ENCODE measurements at regions not wholly inside any gene's neighbourhood (a gene's known extent, or its start where the extent isn't known, plus 50 kb on each side); places are given as distances from the start of the nearest gene placed in this dataset.

DNA sequence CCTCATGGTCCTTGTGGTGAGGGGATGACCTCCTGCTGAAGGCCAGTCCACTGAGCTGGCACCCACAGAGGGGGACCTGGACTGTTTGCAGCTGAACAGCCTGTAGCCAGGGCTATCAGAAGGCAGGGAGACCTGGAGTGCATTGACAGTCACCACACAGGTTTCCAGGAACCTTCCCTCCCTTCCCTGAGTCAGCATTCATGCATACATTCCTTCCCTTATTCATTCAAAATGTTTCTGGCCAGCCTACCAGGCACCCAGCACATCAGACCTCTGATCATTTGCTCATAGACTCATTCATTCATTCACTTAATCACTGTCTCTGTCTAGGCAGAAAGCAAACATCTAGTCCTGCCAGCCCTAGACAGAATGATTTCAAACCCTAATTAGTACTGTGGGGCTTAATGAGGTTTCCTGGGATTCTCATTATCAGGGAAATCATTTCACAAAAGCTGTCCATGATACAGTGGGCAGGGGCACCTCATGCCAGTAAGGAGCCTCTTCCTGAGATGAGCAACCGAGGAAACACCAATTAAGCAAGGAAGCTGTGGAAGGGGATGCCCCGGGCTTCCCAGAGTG is 110.1 kb upstream of the PPP1R26 start:
- TF ChIP-seq, protein P1, sequence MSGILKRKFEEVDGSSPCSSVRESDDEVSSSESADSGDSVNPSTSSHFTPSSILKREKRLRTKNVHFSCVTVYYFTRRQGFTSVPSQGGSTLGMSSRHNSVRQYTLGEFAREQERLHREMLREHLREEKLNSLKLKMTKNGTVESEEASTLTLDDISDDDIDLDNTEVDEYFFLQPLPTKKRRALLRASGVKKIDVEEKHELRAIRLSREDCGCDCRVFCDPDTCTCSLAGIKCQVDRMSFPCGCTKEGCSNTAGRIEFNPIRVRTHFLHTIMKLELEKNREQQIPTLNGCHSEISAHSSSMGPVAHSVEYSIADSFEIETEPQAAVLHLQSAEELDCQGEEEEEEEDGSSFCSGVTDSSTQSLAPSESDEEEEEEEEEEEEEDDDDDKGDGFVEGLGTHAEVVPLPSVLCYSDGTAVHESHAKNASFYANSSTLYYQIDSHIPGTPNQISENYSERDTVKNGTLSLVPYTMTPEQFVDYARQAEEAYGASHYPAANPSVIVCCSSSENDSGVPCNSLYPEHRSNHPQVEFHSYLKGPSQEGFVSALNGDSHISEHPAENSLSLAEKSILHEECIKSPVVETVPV (CRISPR knock-in tag; IDR thresholded peaks at IDR 0.05), result no peak
- TF ChIP-seq ZFP3 (CRISPR knock-in tag; IDR thresholded peaks at IDR 0.05), result no peak
- TF ChIP-seq CREB5 (CRISPR knock-in tag; IDR thresholded peaks at IDR 0.05; ENCODE audit: low read depth), result no peak
- TF ChIP-seq PATZ1 (CRISPR knock-in tag; IDR thresholded peaks at IDR 0.05; ENCODE audit: borderline replicate concordance), result no peak
- TF ChIP-seq SNAI2 (CRISPR knock-in tag; IDR thresholded peaks at IDR 0.05), result no peak
- no peak for TF ChIP-seq GLIS3 (CRISPR knock-in tag; IDR thresholded peaks at IDR 0.05)
- no peak for TF ChIP-seq ZFP30 (CRISPR knock-in tag; IDR thresholded peaks at IDR 0.05)
- TF ChIP-seq ZNF8 (CRISPR knock-in tag; IDR thresholded peaks at IDR 0.05), result no peak
- TF ChIP-seq ARNTL (CRISPR knock-in tag; IDR thresholded peaks at IDR 0.05; ENCODE audit: borderline replicate concordance, low read depth), result no peak
- TF ChIP-seq TCF4 (CRISPR knock-in tag; IDR thresholded peaks at IDR 0.05; ENCODE audit: borderline replicate concordance), result no peak
- TF ChIP-seq ZNF565 (CRISPR knock-in tag; conservative IDR thresholded peaks at IDR 0.05; ENCODE audit: low read depth), result no peak
- no peak for TF ChIP-seq ZC3H10 (CRISPR knock-in tag; IDR thresholded peaks at IDR 0.05)
- no peak for TF ChIP-seq ISL1 (CRISPR knock-in tag; IDR thresholded peaks at IDR 0.05)

Data from SK-N-SH treated with all-trans-retinoic acid at 6 μM for 48 hours (cell line).